ENCODE measurements at regions not wholly inside any gene's neighbourhood (a gene's known extent, or its start where the extent isn't known, plus 50 kb on each side); places are given as distances from the start of the nearest gene placed in this dataset.
A peak's percentile ranks its signal among the peaks of the same experiment; 100 is the strongest.
"Not testable (repeated sequence)": the region's sequence is repeated elsewhere in the genome, so short reads cannot be mapped to it uniquely, and the experiment has no call there.

GRCh38 chr7:65771226-65771569 is 101.7 kb upstream of the VKORC1L1 start:
- H3K4me2 ChIP-seq (ENCODE audit: low read depth, low read length): peak overlapping the region; percentile 84
- DNase-seq (ENCODE audit: low spot score); H3K79me2 ChIP-seq (ENCODE audit: insufficient read depth, low read length); intact Hi-C loops (cut with micrococcal nuclease; ENCODE audit: unreplicated experiment); H2AFZ ChIP-seq (ENCODE audit: low read length); in situ Hi-C loops (cut with HindIII; ENCODE audit: extremely low pct_ligation_motif_present, low pct_unique_long_range_greater_than_20kb); H3K9me3 ChIP-seq (ENCODE audit: low read length); H3K36me3 ChIP-seq (replicated peaks in 1 of 2; ENCODE audit: control insufficient read depth in 1 of 2, insufficient read depth in 2 of 2, low read length in 2 of 2); H4K20me1 ChIP-seq (ENCODE audit: insufficient read depth, low read length); FAIRE-seq; CTCF ChIA-PET (ENCODE audit: low intra/inter-chr PET ratio, low total read pairs); H3K4me1 ChIP-seq (ENCODE audit: insufficient read depth, low read length); H3K27me3 ChIP-seq (ENCODE audit: control insufficient read depth in 1 of 2, insufficient read depth in 2 of 2, low read length in 2 of 2): not testable (repeated sequence)
- ATAC-seq: peak; percentile 5
- peak overlapping the region; percentile 66 for H3K27ac ChIP-seq (ENCODE audit: extremely low read length, insufficient read depth, low read length)
- peak overlapping the region; percentile 66 to 96 (median 90) for H3K4me3 ChIP-seq (replicated peaks in 1 of 3; ENCODE audit: insufficient read depth in 1 of 3, low read depth in 2 of 3, low read length in 3 of 3)
- POLR2A ChIA-PET: interaction anchor here (2.3 kb wide), 1 partner anchor 20 kb away, joined by 13 read pairs; no protein-coding TSS in a partner anchor
- TSS peak; percentile 89 for BruUV-seq (replicated peaks)
- WGBS (ENCODE audit: low lambda C conversion rate): 72% methylated on average over 17 of the region's 17 CpGs
- H3K9ac ChIP-seq (ENCODE audit: insufficient read depth, low read depth, low read length): peak overlapping the region; percentile 75
- TF ChIP-seq ZNF770 (CRISPR knock-in tag; IDR thresholded peaks at IDR 0.05): peak; percentile 68

- WGBS (ENCODE audit: low lambda C conversion rate): 93% methylated on average over 6 of the region's 6 CpGs
- H3K4me1 ChIP-seq (ENCODE audit: insufficient read depth, low read length); H3K27me3 ChIP-seq (ENCODE audit: control insufficient read depth in 1 of 2, insufficient read depth in 2 of 2, low read length in 2 of 2); FAIRE-seq; H3K36me3 ChIP-seq (replicated peaks in 1 of 2; ENCODE audit: control insufficient read depth in 1 of 2, insufficient read depth in 2 of 2, low read length in 2 of 2); CTCF ChIA-PET (ENCODE audit: low intra/inter-chr PET ratio, low total read pairs); in situ Hi-C loops (cut with HindIII; ENCODE audit: extremely low pct_ligation_motif_present, low pct_unique_long_range_greater_than_20kb); H3K4me3 ChIP-seq (replicated peaks in 1 of 3; ENCODE audit: insufficient read depth in 1 of 3, low read depth in 2 of 3, low read length in 3 of 3); POLR2A ChIA-PET; H3K27ac ChIP-seq (ENCODE audit: extremely low read length, insufficient read depth, low read length); intact Hi-C loops (cut with micrococcal nuclease; ENCODE audit: unreplicated experiment); H3K4me2 ChIP-seq (ENCODE audit: low read depth, low read length); DNase-seq (ENCODE audit: low spot score); BruUV-seq (replicated peaks); H2AFZ ChIP-seq (ENCODE audit: low read length); H3K9ac ChIP-seq (ENCODE audit: insufficient read depth, low read depth, low read length); H3K9me3 ChIP-seq (ENCODE audit: low read length); ATAC-seq; H3K79me2 ChIP-seq (ENCODE audit: insufficient read depth, low read length); H4K20me1 ChIP-seq (ENCODE audit: insufficient read depth, low read length): not testable (repeated sequence)
Measured at GRCh38 chr7:65776677-65777076, 96.2 kb upstream of the VKORC1L1 start.
